ENCODE measurements at regions not wholly inside any gene's neighbourhood (a gene's known extent, or its start where the extent isn't known, plus 50 kb on each side); places are given as distances from the start of the nearest gene placed in this dataset.

GRCh38 chr16:55130911-55131310 is 193.1 kb upstream of the IRX6 start:
- DNase-seq (no peak), ATAC-seq (ENCODE audit: low read depth) (no peak)
- Histone ChIP-seq H2AK5ac (ENCODE audit: low read depth, low read length) (no peak overlapping the region), H4K20me1 (ENCODE audit: insufficient read depth, low read length) (no peaks in the 10 kb centered on the region), H3K4me2 (ENCODE audit: low read depth, low read length) (no peak overlapping the region), H3K36me3 (ENCODE audit: control insufficient read depth, insufficient read depth, low read length) (no peaks in the 10 kb centered on the region), H3K9me3 (ENCODE audit: control insufficient read depth, insufficient read depth, low read length) (peaks cover 6% of the 10 kb centered on the region; the same call in 1 of the 2 replicates), H3K4me3 (ENCODE audit: insufficient read depth, low read depth, low read length) (no peak overlapping the region), H4K5ac (ENCODE audit: low read depth, low read length) (no peak overlapping the region), H3K14ac (replicated peaks; ENCODE audit: low read depth, low read length) (no peak overlapping the region), H4K91ac (ENCODE audit: insufficient read depth, low read depth, low read length) (no peak overlapping the region), H3K27ac (ENCODE audit: insufficient read depth, low read length) (no peak overlapping the region), H2BK20ac (ENCODE audit: low read depth, low read length) (no peak overlapping the region), H3K79me1 (ENCODE audit: low read depth in 1 of 2, low read length in 2 of 2) (no peaks in the 10 kb centered on the region), H2AFZ (replicated peaks; ENCODE audit: low read length, poor library complexity) (no peak overlapping the region), H3K9ac (ENCODE audit: low read depth, low read length) (no peak overlapping the region), H3K23ac (ENCODE audit: low read depth, low read length) (no peak overlapping the region), H3K18ac (ENCODE audit: low read depth, low read length) (no peak overlapping the region), H4K8ac (ENCODE audit: low read depth in 2 of 2, low read length in 2 of 2) (no peak overlapping the region), H3K9me1 (ENCODE audit: insufficient read depth, low read length) (no peaks in the 10 kb centered on the region), H2BK15ac (ENCODE audit: low read depth, low read length) (no peak overlapping the region), H3K56ac (ENCODE audit: extremely low read depth, insufficient read depth, low read length) (no peak overlapping the region), H3K4me1 (ENCODE audit: control insufficient read depth, insufficient read depth, low read length) (no peaks in the 10 kb centered on the region), H2BK5ac (ENCODE audit: low read depth, low read length, poor library complexity, severe bottlenecking) (no peak overlapping the region), H2AK9ac (replicated peaks; ENCODE audit: low read depth, low read length, poor library complexity) (no peak overlapping the region), H2BK120ac (ENCODE audit: low read depth, low read length) (no peak overlapping the region), H3K4ac (ENCODE audit: low read depth, low read length) (no peak overlapping the region), H3K27me3 (ENCODE audit: control insufficient read depth, insufficient read depth, low read length) (no peaks in the 10 kb centered on the region)
- ChIA-PET CTCF (no interaction called here), POLR2A (ENCODE audit: unreplicated experiment) (no interaction called here)
- dilution Hi-C loops (cut with HindIII; ENCODE audit: low sequenced_read_pairs, unreplicated experiment) (no loop called here), intact Hi-C loops (cut with micrococcal nuclease) (no loop called here), in situ Hi-C loops (cut with MboI; ENCODE audit: low sequenced_read_pairs) (no loop called here)
- WGBS, 2 experiments (ENCODE audit: extremely low coverage in 2 of 2, insufficient read length in 1 of 2): no CpG with 5 or more reads among the region's 2 CpGs
- BruUV-seq (replicated peaks): no TSS peak
- no peak for TF ChIP-seq NFE2L2 (IDR thresholded peaks at IDR 0.05; ENCODE audit: low read depth, low read length)
- TF ChIP-seq SMC3 (IDR thresholded peaks at IDR 0.05; ENCODE audit: low read depth, low read length): no peak
- no peak for TF ChIP-seq CHD1 (IDR thresholded peaks at IDR 0.05; ENCODE audit: low read depth, low read length)
- no peak for TF ChIP-seq MAFK (IDR thresholded peaks at IDR 0.05; ENCODE audit: low read depth, low read length)
- no peak for TF ChIP-seq BHLHE40 (IDR thresholded peaks at IDR 0.05; ENCODE audit: low read depth, low read length)
- TF ChIP-seq ELK1 (IDR thresholded peaks at IDR 0.05; ENCODE audit: borderline replicate concordance, low read depth, low read length): no peak
- TF ChIP-seq RFX5 (IDR thresholded peaks at IDR 0.05; ENCODE audit: low read depth, low read length): no peak
- no peak for TF ChIP-seq POLR2A (IDR thresholded peaks at IDR 0.05; ENCODE audit: low read depth, low read length)
- TF ChIP-seq CEBPB (IDR thresholded peaks at IDR 0.05; ENCODE audit: low read depth, low read length): no peak
- TF ChIP-seq MXI1 (IDR thresholded peaks at IDR 0.05; ENCODE audit: borderline replicate concordance, low read depth, low read length): no peak
- no peak for TF ChIP-seq MAZ (IDR thresholded peaks at IDR 0.05; ENCODE audit: borderline replicate concordance, low read depth, low read length)
- TF ChIP-seq RAD21 (IDR thresholded peaks at IDR 0.05; ENCODE audit: low read length): no peak

Data from IMR-90 (cell line).